HG02759 (cell line): ENCODE measurements at regions not wholly inside any gene's neighbourhood (a gene's known extent, or its start where the extent isn't known, plus 50 kb on each side); places are given as distances from the start of the nearest gene placed in this dataset.

ENCODE experiments used
- ATAC-seq: cut with Tn5 transposase; IDR thresholded peaks from one replicate; pipeline ENCODE4 v1.9.1; 2021; ENCODE audit warnings: mild to moderate bottlenecking, moderate library complexity; ENCODE audit not compliant: unreplicated experiment

- ATAC-seq = no peak
Measured at GRCh38 chr2:234623521-234623991, 126.7 kb upstream of the ARL4C start.

- no peak for ATAC-seq
Measured at GRCh38 chr2:234621120-234621519, 124.2 kb upstream of the ARL4C start.

- ATAC-seq = no peak
Measured at GRCh38 chr2:234620018-234620417, 123.1 kb upstream of the ARL4C start.

GRCh38 chr2:234615643-234616356, 118.9 kb upstream of the ARL4C start:
- ATAC-seq = no peak

- no peak for ATAC-seq
Measured at GRCh38 chr2:234611209-234611608, 114.3 kb upstream of the ARL4C start.

- no peak for ATAC-seq
Measured at GRCh38 chr2:234608946-234609345, 112.1 kb upstream of the ARL4C start.

GRCh38 chr2:234607691-234608090, 110.8 kb upstream of the ARL4C start:
- no peak for ATAC-seq

GRCh38 chr2:234606896-234607295, 110.0 kb upstream of the ARL4C start:
- no peak for ATAC-seq

GRCh38 chr2:234603619-234604018, 106.7 kb upstream of the ARL4C start:
- ATAC-seq = no peak

GRCh38 chr2:234601213-234601612, 104.3 kb upstream of the ARL4C start:
- no peak for ATAC-seq

- ATAC-seq = no peak
Measured at GRCh38 chr2:234597576-234597861, 100.6 kb upstream of the ARL4C start.

GRCh38 chr2:234596696-234597575, 100.1 kb upstream of the ARL4C start:
- no peak for ATAC-seq

- no peak for ATAC-seq
Measured at GRCh38 chr2:234595829-234596228, 98.9 kb upstream of the ARL4C start.

GRCh38 chr2:234594715-234595114, 97.8 kb upstream of the ARL4C start:
- ATAC-seq = no peak

GRCh38 chr2:234593636-234594035, 96.8 kb upstream of the ARL4C start:
- ATAC-seq = no peak

GRCh38 chr2:234592541-234592940, 95.7 kb upstream of the ARL4C start:
- no peak for ATAC-seq

GRCh38 chr2:234590076-234590475, 93.2 kb upstream of the ARL4C start:
- no peak for ATAC-seq

- no peak for ATAC-seq
Measured at GRCh38 chr2:234588054-234588430, 91.2 kb upstream of the ARL4C start.

GRCh38 chr2:234587341-234588053, 90.6 kb upstream of the ARL4C start:
- no peak for ATAC-seq

- no peak for ATAC-seq
Measured at GRCh38 chr2:234583331-234583730, 86.5 kb upstream of the ARL4C start.

GRCh38 chr2:234580686-234581085, 83.8 kb upstream of the ARL4C start:
- no peak for ATAC-seq
